Transverse colon (tissue), 4 donors: ENCODE measurements at regions not wholly inside any gene's neighbourhood (a gene's known extent, or its start where the extent isn't known, plus 50 kb on each side); places are given as distances from the start of the nearest gene placed in this dataset.

Experiments
- DNase-seq: peaks from one replicate; pipeline ENCODE4 v3.0.0-alpha.2; 2019
- H3K27ac ChIP-seq, 4 donors: fragments of 200-600 bp; sonication (generic); 2 replicates each; pipeline ENCODE4 v1.5.1; 2016 to 2018; ENCODE audit warnings: inconsistent platforms in 4 of 4
- H3K27me3 ChIP-seq: fragments of 200-600 bp; sonication (generic); 2 replicates; pipeline ENCODE4 v1.5.1; 2017; ENCODE audit warnings: inconsistent platforms
- H3K36me3 ChIP-seq, 4 donors: fragments of 200-600 bp; sonication (generic); 2 replicates each; pipeline ENCODE4 v1.5.1; 2017 to 2019; ENCODE audit warnings: inconsistent platforms in 4 of 4
- H3K4me1 ChIP-seq, 4 donors: fragments of 200-600 bp; sonication (generic); 2 replicates each; pipeline ENCODE4 v1.5.1; 2017 to 2020; ENCODE audit warnings: inconsistent platforms in 4 of 4
- H3K4me3 ChIP-seq, 4 donors: fragments of 200-600 bp; sonication (generic); 1 replicate in 1 of 4; 2 replicates in 3 of 4; pipeline versions ENCODE4 v1.5.1 to v1.6.1; 2017 to 2019; ENCODE audit warnings: inconsistent platforms in 4 of 4
- H3K9me3 ChIP-seq, 2 donors: fragments of 200-600 bp; sonication (generic); 2 replicates each; pipeline ENCODE4 v1.5.1; 2017 to 2019; ENCODE audit warnings: inconsistent platforms in 2 of 2
- EP300 ChIP-seq: sonication (generic); formaldehyde crosslinking; IDR thresholded peaks from one replicate; pipeline ENCODE4 v1.6.1; 2017; ENCODE audit warnings: antibody characterized with exemption, low read depth
- POLR2A ChIP-seq: fragments of 450-650 bp; IDR thresholded peaks from one replicate; pipeline ENCODE4 v1.6.1; 2016; ENCODE audit warnings: antibody characterized with exemption, mild to moderate bottlenecking, moderate library complexity
- POLR2AphosphoS5 ChIP-seq, 3 donors: sonication (generic); formaldehyde crosslinking; IDR thresholded peaks; one replicate each; pipeline ENCODE4 v1.6.1; 2016; ENCODE audit warnings: antibody characterized with exemption in 3 of 3
- WGBS, 2 donors: methylation state at CpG; one replicate each; pipeline ENCODE4 v1.1.5; 2018; ENCODE audit warnings: low coverage in 1 of 2; 5-methylcytosine and 5-hydroxymethylcytosine counted together
- in situ Hi-C, 4 donors: fragments of 200-750 bp; cut with MboI; loops; one replicate each; pipeline versions ENCODE4 v1.15.0 to v1.15.1; 2017; ENCODE audit warnings: low sequenced_read_pairs in 3 of 4, low pct_ligation_motif_present in 1 of 4, low pct_unique_long_range_greater_than_20kb in 1 of 4
- intact Hi-C: fragments of 100-400 bp; cut with DNase I; formaldehyde crosslinking; loops from one replicate; pipeline ENCODE4 v1.15.1; 2023; ENCODE audit warnings: low total_unique reads
- TF ChIP-seq, protein P1 (sequence below), 5 experiments: fragments of 200-600 bp in 3 of 5; fragments of 450-650 bp in 2 of 5; sonication (generic) in 3 of 5; IDR thresholded peaks; 1 replicate in 2 of 5; 2 replicates in 3 of 5; pipeline ENCODE4 v1.5.1; 2016 to 2017; ENCODE audit warnings: antibody characterized with exemption in 5 of 5, inconsistent platforms in 3 of 5, mild to moderate bottlenecking in 2 of 5, moderate library complexity in 1 of 5

- Histone ChIP-seq H3K36me3 (no peaks in the 10 kb centered on the region), H3K4me1 (peaks cover 0 to 13% (median 2%) of the 10 kb centered on the region in 4 donors), H3K27me3 (peaks cover 14% of the 10 kb centered on the region), H3K4me3 (no peak overlapping the region), H3K9me3 (no peaks in the 10 kb centered on the region), H3K27ac (no peak overlapping the region)
- WGBS, 2 donors = 17 to 36% methylated on average over 3 of the region's 3 CpGs
- in situ Hi-C loops (loop anchor here in 3 of 4 donors (10.0 kb wide), 2 partner anchors 265 to 275 kb away; no protein-coding TSS in a partner anchor), intact Hi-C loops (loop anchor here (10.0 kb wide), 1 partner anchor 475 kb away; no protein-coding TSS in a partner anchor)
- DNase-seq = no peak
- TF ChIP-seq EP300 (no peak), POLR2AphosphoS5 (IDR thresholded peaks at IDR 0.05) (no peak), POLR2A (no peak)
- TF ChIP-seq, protein P1, sequence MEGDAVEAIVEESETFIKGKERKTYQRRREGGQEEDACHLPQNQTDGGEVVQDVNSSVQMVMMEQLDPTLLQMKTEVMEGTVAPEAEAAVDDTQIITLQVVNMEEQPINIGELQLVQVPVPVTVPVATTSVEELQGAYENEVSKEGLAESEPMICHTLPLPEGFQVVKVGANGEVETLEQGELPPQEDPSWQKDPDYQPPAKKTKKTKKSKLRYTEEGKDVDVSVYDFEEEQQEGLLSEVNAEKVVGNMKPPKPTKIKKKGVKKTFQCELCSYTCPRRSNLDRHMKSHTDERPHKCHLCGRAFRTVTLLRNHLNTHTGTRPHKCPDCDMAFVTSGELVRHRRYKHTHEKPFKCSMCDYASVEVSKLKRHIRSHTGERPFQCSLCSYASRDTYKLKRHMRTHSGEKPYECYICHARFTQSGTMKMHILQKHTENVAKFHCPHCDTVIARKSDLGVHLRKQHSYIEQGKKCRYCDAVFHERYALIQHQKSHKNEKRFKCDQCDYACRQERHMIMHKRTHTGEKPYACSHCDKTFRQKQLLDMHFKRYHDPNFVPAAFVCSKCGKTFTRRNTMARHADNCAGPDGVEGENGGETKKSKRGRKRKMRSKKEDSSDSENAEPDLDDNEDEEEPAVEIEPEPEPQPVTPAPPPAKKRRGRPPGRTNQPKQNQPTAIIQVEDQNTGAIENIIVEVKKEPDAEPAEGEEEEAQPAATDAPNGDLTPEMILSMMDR (IDR thresholded peaks at IDR 0.05) = peak in 1 of 5 experiments; percentile 11
Observed at GRCh38 chr1:94329986-94330385, 88.2 kb upstream of the ABCD3 start.

DNA sequence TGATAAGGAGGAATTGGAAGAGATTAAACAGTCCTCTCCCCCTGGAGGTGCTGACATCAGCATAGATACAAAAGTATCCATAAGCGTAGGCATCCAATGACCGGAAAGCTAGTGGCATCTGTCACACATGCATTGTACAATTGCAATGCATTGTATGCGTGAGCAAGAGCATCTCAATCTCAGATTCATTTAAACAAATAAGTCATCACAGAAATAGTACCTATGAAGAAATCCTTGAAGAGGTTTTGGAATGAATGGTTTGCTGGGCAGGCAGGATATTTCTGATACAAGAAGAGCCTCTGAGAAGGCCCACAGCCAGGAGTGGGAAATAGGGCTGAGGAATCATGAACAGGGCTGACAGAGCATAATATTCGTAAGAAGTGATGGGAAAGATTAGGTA, 88.9 kb upstream of the ABCD3 start:
- Histone ChIP-seq H3K27me3 (peaks cover 14% of the 10 kb centered on the region), H3K4me1 (peaks cover 0 to 15% (median 2%) of the 10 kb centered on the region in 4 donors), H3K27ac (no peak overlapping the region), H3K9me3 (no peaks in the 10 kb centered on the region), H3K36me3 (no peaks in the 10 kb centered on the region), H3K4me3 (no peak overlapping the region)
- intact Hi-C loops (no loop called here), in situ Hi-C loops (no loop called here)
- TF ChIP-seq EP300 (no peak), POLR2AphosphoS5 (IDR thresholded peaks at IDR 0.05) (no peak), POLR2A (no peak)
- TF ChIP-seq, protein P1 (IDR thresholded peaks at IDR 0.05) = no peak
- DNase-seq = no peak
- 86 to 94% methylated on average over 4 of the region's 4 CpGs for WGBS, 2 donors

DNA sequence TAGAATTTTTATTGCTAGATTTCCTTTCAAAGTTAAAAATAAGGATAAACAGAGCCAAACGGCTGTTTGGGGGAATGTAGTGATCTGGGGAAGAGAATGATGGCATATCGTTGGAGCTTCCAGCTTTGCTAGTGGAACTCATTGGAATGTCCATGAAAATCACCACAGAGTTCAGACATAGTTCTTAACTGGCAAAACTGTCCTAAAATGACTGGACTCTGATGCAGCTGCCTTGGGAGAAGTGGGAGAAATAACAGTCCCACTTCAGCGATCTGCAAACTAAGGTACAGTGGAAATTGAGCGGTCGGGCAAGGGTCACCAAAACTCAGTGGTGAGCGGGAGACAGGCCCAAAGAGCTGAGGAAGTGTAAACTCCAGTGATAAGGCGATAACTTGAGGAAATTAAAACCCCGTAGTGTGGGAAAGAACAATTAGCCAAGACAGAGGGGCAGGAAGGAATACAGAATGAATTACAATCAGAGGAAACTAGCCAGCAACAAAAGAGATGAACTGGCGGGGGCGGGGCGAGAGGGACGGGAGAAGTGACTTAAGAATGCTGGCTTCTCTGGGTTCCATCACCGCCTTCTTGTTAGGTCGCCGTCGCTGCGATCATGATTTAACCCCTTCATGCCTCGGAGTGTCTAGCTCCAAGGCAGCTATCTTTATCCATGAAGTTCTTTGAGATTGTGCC, 89.8 kb upstream of the ARHGAP29 start:
- Histone ChIP-seq H3K4me1 (peaks cover 0 to 20% (median 2%) of the 10 kb centered on the region in 4 donors), H3K36me3 (no peaks in the 10 kb centered on the region), H3K27me3 (peaks cover 14% of the 10 kb centered on the region), H3K4me3 (no peak overlapping the region), H3K9me3 (no peaks in the 10 kb centered on the region), H3K27ac (peak overlapping the region; percentile 15 to 46 (median 26))
- in situ Hi-C loops (no loop called here), intact Hi-C loops (no loop called here)
- TF ChIP-seq, protein P1 (IDR thresholded peaks at IDR 0.05) = no peak
- TF ChIP-seq POLR2AphosphoS5 (IDR thresholded peaks at IDR 0.05) (no peak), EP300 (no peak)
- no peak for DNase-seq
- 33 to 40% methylated on average over 13 to 18 of the region's 18 CpGs for WGBS, 2 donors

- TF ChIP-seq POLR2A (no peak), EP300 (no peak)
- TF ChIP-seq, protein P1 (IDR thresholded peaks at IDR 0.05) = no peak
- Histone ChIP-seq H3K27me3 (peaks cover 14% of the 10 kb centered on the region), H3K4me3 (no peak overlapping the region), H3K9me3 (no peaks in the 10 kb centered on the region), H3K27ac (peak overlapping the region in 3 of 4 donors; percentile 2 to 15 (median 12)), H3K36me3 (no peaks in the 10 kb centered on the region), H3K4me1 (peaks cover 0 to 20% (median 2%) of the 10 kb centered on the region in 4 donors)
- in situ Hi-C loops = no loop called here
- no peak for DNase-seq
- WGBS, 2 donors = 59 to 83% methylated on average over 2 to 4 of the region's 4 CpGs
- intact Hi-C loops = no loop called here
Observed at GRCh38 chr1:94326329-94326728, 88.9 kb upstream of the ARHGAP29 start.
